H1 (cell line): ENCODE measurements at regions not wholly inside any gene's neighbourhood (a gene's known extent, or its start where the extent isn't known, plus 50 kb on each side); places are given as distances from the start of the nearest gene placed in this dataset.

Experiments
- CTCF ChIA-PET: fragments of 300-600 bp; sonication (Branson Sonifier 250); formaldehyde crosslinking; loops from one replicate; lab custom pipeline; 2021; ENCODE audit not compliant: partially characterized antibody; lab: Charles Lee
- POLR2A ChIA-PET: fragments of 300-600 bp; sonication (Branson Sonifier 250); formaldehyde crosslinking; loops from one replicate; lab custom pipeline; 2021; ENCODE audit warnings: inconsistent platforms; ENCODE audit not compliant: partially characterized antibody; lab: Charles Lee
- DNase-seq, 2 experiments: peaks; one replicate each; pipeline versions ENCODE4 v3.0.0 to v3.0.0-alpha.2; 2010 to 2022; ENCODE audit warnings: low spot score in 2 of 2, low read depth in 1 of 2, mixed read lengths in 1 of 2
- FAIRE-seq: peaks from 2 replicates; lab custom pipeline; 2011; peaks lifted over from hg19 to GRCh38; lab: Jason Lieb, UNC
- H2AFZ ChIP-seq: 2 replicates; pipeline ENCODE4 v1.8.1; 2012; ENCODE audit warnings: low read length, inconsistent platforms
- H2AK5ac ChIP-seq: 2 replicates; pipeline ENCODE4 v1.6.1; 2013; ENCODE audit warnings: low read depth, low read length
- H2BK120ac ChIP-seq: replicated peaks from 2 replicates; pipeline ENCODE3; 2013; ENCODE audit warnings: low read depth, low read length, inconsistent platforms
- H2BK12ac ChIP-seq: 2 replicates; pipeline ENCODE4 v1.6.1; 2013; ENCODE audit warnings: low read depth, low read length
- H2BK15ac ChIP-seq: 2 replicates; pipeline ENCODE4 v1.6.1; 2013; ENCODE audit warnings: low read length
- H2BK20ac ChIP-seq: 2 replicates; pipeline ENCODE4 v1.6.1; 2013; ENCODE audit warnings: low read length
- H2BK5ac ChIP-seq: 2 replicates; pipeline ENCODE4 v1.6.1; 2013; ENCODE audit warnings: low read depth, low read length
- H3K14ac ChIP-seq: 2 replicates; pipeline ENCODE4 v1.6.1; 2013; ENCODE audit warnings: inconsistent platforms; ENCODE audit not compliant: insufficient read length
- H3K18ac ChIP-seq: 2 replicates; pipeline ENCODE4 v1.6.1; 2013; ENCODE audit warnings: low read length; ENCODE audit errors: extremely low read depth
- H3K23ac ChIP-seq: 2 replicates; pipeline ENCODE4 v1.6.1; 2013; ENCODE audit warnings: inconsistent platforms; ENCODE audit not compliant: insufficient read length
- H3K23me2 ChIP-seq: 2 replicates; pipeline ENCODE4 v1.6.1; 2013; ENCODE audit warnings: low read depth, low read length
- H3K27ac ChIP-seq: 2 replicates; pipeline ENCODE4 v1.6.1; 2011; ENCODE audit warnings: low read depth, low read length, inconsistent platforms
- H3K27me3 ChIP-seq, 4 experiments: replicated peaks in 1 of 4; 1 replicate in 1 of 4; 2 replicates in 3 of 4; pipeline versions ENCODE4 v1.6.1 to v1.8.1; 2011 to 2013; ENCODE audit warnings: low read length in 3 of 4, mild to moderate bottlenecking in 3 of 4, inconsistent platforms in 2 of 4, mixed read lengths in 2 of 4, moderate library complexity in 1 of 4; ENCODE audit not compliant: control insufficient read depth in 3 of 4, insufficient read depth in 3 of 4; ENCODE audit errors: extremely low read depth in 1 of 4
- H3K36me3 ChIP-seq, 4 experiments: 2 replicates each; pipeline versions ENCODE4 v1.6.1 to v1.8.1; 2011 to 2013; ENCODE audit warnings: mild to moderate bottlenecking in 4 of 4, low read length in 3 of 4, moderate library complexity in 2 of 4, control low read depth in 1 of 4, inconsistent platforms in 1 of 4; ENCODE audit not compliant: insufficient read depth in 4 of 4, control insufficient read depth in 2 of 4
- H3K4ac ChIP-seq: replicated peaks from 2 replicates; pipeline ENCODE3; 2013; ENCODE audit warnings: low read length, low read depth, mixed read lengths, inconsistent platforms; ENCODE audit not compliant: insufficient read length
- H3K4me1 ChIP-seq, 4 experiments: replicated peaks in 1 of 4; 1 replicate in 1 of 4; 2 replicates in 3 of 4; pipeline versions ENCODE4 v1.6.1 to v1.8.1; 2011 to 2013; ENCODE audit warnings: low read length in 3 of 4, inconsistent platforms in 2 of 4, mixed read lengths in 1 of 4; ENCODE audit not compliant: insufficient read depth in 4 of 4, control insufficient read depth in 3 of 4
- H3K4me2 ChIP-seq, 2 experiments: 2 replicates each; pipeline versions ENCODE4 v1.6.1 to v1.8.1; 2011 to 2013; ENCODE audit warnings: low read depth in 2 of 2, low read length in 2 of 2, control low read depth in 1 of 2, inconsistent platforms in 1 of 2, mild to moderate bottlenecking in 1 of 2; ENCODE audit not compliant: insufficient read depth in 1 of 2
- H3K4me3 ChIP-seq, 4 experiments: fragments of 200-600, 300-600 bp in 1 of 4; sonication (generic), shearing (Covaris generic), sonication (Bioruptor Twin) in 1 of 4; 2 replicates each; pipeline versions ENCODE4 v1.5.1 to v1.8.1; 2011 to 2016; ENCODE audit warnings: low read length in 4 of 4, low read depth in 3 of 4, control low read depth in 2 of 4, inconsistent platforms in 2 of 4, mild to moderate bottlenecking in 2 of 4, mixed read lengths in 1 of 4, moderate library complexity in 1 of 4; ENCODE audit not compliant: insufficient read depth in 2 of 4; ENCODE audit errors: extremely low read depth in 1 of 4
- H3K56ac ChIP-seq: replicated peaks from 2 replicates; pipeline ENCODE3; 2013; ENCODE audit warnings: low read depth, mild to moderate bottlenecking, mixed read lengths, low read length, inconsistent platforms; ENCODE audit not compliant: insufficient read length
- H3K79me1 ChIP-seq: 2 replicates; pipeline ENCODE4 v1.6.1; 2013; ENCODE audit warnings: low read depth, low read length, control low read depth
- H3K79me2 ChIP-seq, 2 experiments: 2 replicates each; pipeline versions ENCODE4 v1.6.1 to v1.8.1; 2012 to 2013; ENCODE audit warnings: low read length in 2 of 2, mild to moderate bottlenecking in 2 of 2, inconsistent platforms in 1 of 2; ENCODE audit not compliant: insufficient read depth in 2 of 2, control insufficient read depth in 1 of 2
- H3K9ac ChIP-seq, 4 experiments: replicated peaks in 1 of 4; 1 replicate in 1 of 4; 2 replicates in 3 of 4; pipeline versions ENCODE4 v1.6.1 to v1.8.1; 2011 to 2013; ENCODE audit warnings: low read depth in 3 of 4, low read length in 3 of 4, control low read depth in 2 of 4, mild to moderate bottlenecking in 2 of 4, moderate library complexity in 2 of 4, inconsistent platforms in 1 of 4; ENCODE audit errors: extremely low read depth in 1 of 4
- H3K9me3 ChIP-seq, 2 experiments: 2 replicates each; pipeline versions ENCODE4 v1.6.1 to v1.8.1; 2012 to 2013; ENCODE audit warnings: mild to moderate bottlenecking in 2 of 2, moderate library complexity in 2 of 2, control low read depth in 1 of 2, inconsistent platforms in 1 of 2, low read depth in 1 of 2, low read length in 1 of 2, mixed read lengths in 1 of 2; ENCODE audit not compliant: insufficient read depth in 2 of 2
- H4K20me1 ChIP-seq, 2 experiments: replicated peaks in 1 of 2; 2 replicates each; pipeline versions ENCODE3 to v1.8.1; 2011 to 2013; ENCODE audit warnings: inconsistent platforms in 2 of 2, low read length in 2 of 2, mild to moderate bottlenecking in 1 of 2; ENCODE audit not compliant: insufficient read depth in 2 of 2, control insufficient read depth in 1 of 2
- H4K5ac ChIP-seq: 2 replicates; pipeline ENCODE4 v1.6.1; 2013; ENCODE audit warnings: low read length, low read depth, mixed read lengths, inconsistent platforms; ENCODE audit not compliant: insufficient read length
- H4K8ac ChIP-seq: 2 replicates; pipeline ENCODE4 v1.8.0; 2013; ENCODE audit warnings: mild to moderate bottlenecking, moderate library complexity, low read length, inconsistent platforms; ENCODE audit not compliant: insufficient read depth; ENCODE audit errors: extremely low read depth
- H4K91ac ChIP-seq: replicated peaks from 2 replicates; pipeline ENCODE3; 2013; ENCODE audit warnings: low read length, mixed read lengths, inconsistent platforms; ENCODE audit not compliant: insufficient read length
- ASH2L ChIP-seq: fragments of 200-600, 300-600 bp; sonication (generic); IDR thresholded peaks from one replicate; pipeline ENCODE4 v1.7.1; 2017; ENCODE audit warnings: low read length
- BCL11A ChIP-seq, 2 experiments: IDR thresholded peaks; one replicate each; pipeline ENCODE4 v1.6.1; 2011; ENCODE audit warnings: low read depth in 2 of 2, low read length in 2 of 2, mild to moderate bottlenecking in 2 of 2
- CEBPB ChIP-seq: IDR thresholded peaks from 2 replicates; pipeline ENCODE4 v1.6.1; 2012; ENCODE audit warnings: low read depth, low read length
- EP300 ChIP-seq, 2 experiments: IDR thresholded peaks; 1 replicate in 1 of 2; 2 replicates in 1 of 2; pipeline ENCODE4 v1.6.1; 2011 to 2012; ENCODE audit warnings: low read depth in 2 of 2, low read length in 2 of 2, mild to moderate bottlenecking in 2 of 2, borderline replicate concordance in 1 of 2, inconsistent platforms in 1 of 2, moderate library complexity in 1 of 2
- JUN ChIP-seq: IDR thresholded peaks from 2 replicates; pipeline ENCODE4 v1.6.1; 2011; ENCODE audit warnings: low read depth, mild to moderate bottlenecking, improper control_type of control experiment, low read length
- JUND ChIP-seq: IDR thresholded peaks from 2 replicates; pipeline ENCODE4 v1.6.1; 2011; ENCODE audit warnings: mild to moderate bottlenecking, improper control_type of control experiment, low read length
- POLR2A ChIP-seq, 2 experiments: IDR thresholded peaks; 1 replicate in 1 of 2; 2 replicates in 1 of 2; pipeline ENCODE4 v1.6.1; 2011; ENCODE audit warnings: low read depth in 2 of 2, low read length in 2 of 2, mild to moderate bottlenecking in 2 of 2; ENCODE audit errors: control extremely low read depth in 1 of 2
- RBBP5 ChIP-seq: IDR thresholded peaks from 2 replicates; pipeline ENCODE4 v1.7.1; 2012; ENCODE audit warnings: low read depth, mild to moderate bottlenecking, inconsistent platforms, low read length, moderate library complexity, borderline replicate concordance
- SIX5 ChIP-seq: IDR thresholded peaks from 2 replicates; pipeline ENCODE4 v1.6.1; 2011; ENCODE audit warnings: mild to moderate bottlenecking, low read depth, low read length
- TEAD4 ChIP-seq: IDR thresholded peaks from 2 replicates; pipeline ENCODE4 v1.6.1; 2012; ENCODE audit warnings: low read depth, low read length, inconsistent platforms, mixed read lengths
- WGBS, 2 experiments: shearing (Covaris generic) in 1 of 2; methylation state at CpG; one replicate each; pipeline versions ENCODE4 v1.1.6 to v1.1.7; 2013 to 2015; ENCODE audit warnings: low lambda C conversion rate in 2 of 2, mixed read lengths in 2 of 2, inconsistent platforms in 1 of 2, low coverage in 1 of 2, missing lambda C conversion rate in 1 of 2; ENCODE audit not compliant: insufficient replicate concordance in 2 of 2, insufficient coverage in 1 of 2, insufficient read length in 1 of 2; ENCODE audit errors: extremely low coverage in 1 of 2, missing lambda C conversion rate in 1 of 2; 5-methylcytosine and 5-hydroxymethylcytosine counted together
- TF ChIP-seq, protein P1 (sequence below): IDR thresholded peaks from 2 replicates; pipeline ENCODE4 v1.6.1; 2012; ENCODE audit warnings: low read length, inconsistent platforms

DNA sequence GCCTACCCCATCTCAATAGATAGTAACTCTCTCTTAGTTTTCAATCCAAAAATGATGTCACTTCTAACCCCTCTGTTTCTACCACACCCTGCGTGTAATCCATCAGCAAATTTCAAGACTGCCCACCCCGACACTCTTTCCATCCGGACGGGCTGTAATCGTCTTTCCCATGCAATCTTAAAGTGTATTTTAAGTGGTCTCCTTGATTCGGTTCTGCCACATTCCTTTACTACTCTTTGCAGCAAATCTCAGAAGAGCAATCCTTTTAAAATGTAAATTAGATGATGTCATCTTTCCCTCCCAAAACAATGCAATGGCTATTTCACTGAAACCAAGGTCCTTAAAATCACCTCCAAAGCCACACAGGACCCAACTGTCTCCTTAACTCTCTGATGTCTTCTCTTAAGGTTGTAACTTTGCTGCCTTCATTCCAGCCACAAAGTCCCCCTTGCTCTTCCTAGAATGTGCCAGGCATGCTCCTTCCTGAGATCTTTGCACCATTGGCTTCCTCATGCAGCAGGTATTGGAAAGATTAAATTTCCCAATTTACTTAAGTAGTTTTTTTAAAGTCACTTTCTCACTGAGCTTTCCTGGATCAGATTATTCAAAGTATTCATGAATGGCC lies 932.5 kb upstream of the WWC1 start:
- no peaks in the 10 kb centered on the region for H3K9me3 ChIP-seq
- H3K27me3 ChIP-seq = no peaks in the 10 kb centered on the region
- peak overlapping the region; percentile 44 for H2BK120ac ChIP-seq
- H3K27ac ChIP-seq = peak overlapping the region; percentile 79
- no peak overlapping the region for H3K23ac ChIP-seq
- no peak overlapping the region for H3K4ac ChIP-seq
- POLR2A ChIA-PET = interaction anchor here (0.7 kb wide), 1 partner anchor 51 kb away, joined by 3 read pairs; no protein-coding TSS in a partner anchor
- H2AK5ac ChIP-seq = no peak overlapping the region
- no peaks in the 10 kb centered on the region for H4K20me1 ChIP-seq
- peak overlapping the region; percentile 79 for H3K18ac ChIP-seq
- H4K91ac ChIP-seq = peak overlapping the region; percentile 79
- H3K14ac ChIP-seq = no peak overlapping the region
- H3K56ac ChIP-seq = no peak overlapping the region
- peak overlapping the region in 3 of 4 experiments; percentile 31 to 49 (median 44); a peak in 4 of 7 replicates for H3K9ac ChIP-seq
- peak overlapping the region in 3 of 4 experiments; percentile 14 to 36 (median 16); a peak in 5 of 8 replicates for H3K4me3 ChIP-seq
- peak overlapping the region; percentile 86 for H2BK5ac ChIP-seq
- no peak overlapping the region for H4K8ac ChIP-seq
- peak overlapping the region; percentile 94; the same call in 1 of the 2 replicates for H2BK20ac ChIP-seq
- peaks cover 0 to 12% (median 10%) of the 10 kb centered on the region in 4 experiments; a peak in 4 of 7 replicates for H3K4me1 ChIP-seq
- H2BK12ac ChIP-seq = peak overlapping the region; percentile 91; the same call in 1 of the 2 replicates
- H3K36me3 ChIP-seq = no peaks in the 10 kb centered on the region
- CTCF ChIA-PET = interaction anchor here (0.7 to 1.0 kb wide), 3 partner anchors 9 to 20 kb away, joined by 3 to 5 read pairs (median 3); no protein-coding TSS in a partner anchor
- H4K5ac ChIP-seq = peak overlapping the region; percentile 83
- 16% methylated on average over 6 of the region's 6 CpGs; no CpG with 5 or more reads in 1 of the 2 experiments for WGBS, 2 experiments
- H3K23me2 ChIP-seq = peaks cover 5% of the 10 kb centered on the region; the same call in 1 of the 2 replicates
- DNase-seq = no peak
- no peaks in the 10 kb centered on the region for H3K79me2 ChIP-seq
- no peaks in the 10 kb centered on the region for H3K79me1 ChIP-seq
- H2AFZ ChIP-seq = peak overlapping the region; percentile 47; the same call in 1 of the 2 replicates
- FAIRE-seq = peak; percentile 76
- no peak overlapping the region for H2BK15ac ChIP-seq
- H3K4me2 ChIP-seq = peak overlapping the region; percentile 71 to 78
- TF ChIP-seq TEAD4 (no peak), RBBP5 (peak; percentile 99), JUN (peak; percentile 94), ASH2L (peak; percentile 98), POLR2A (IDR thresholded peaks at IDR 0.05; ENCODE audit: control extremely low read depth in 1 of 2, low read depth in 2 of 2, low read length in 2 of 2) (peak in 1 of 2 experiments; percentile 34; a peak in 1 of 3 replicates), SIX5 (no peak), CEBPB (peak; percentile 9; the same call in 1 of the 2 replicates), BCL11A (IDR thresholded peaks at IDR 0.05; ENCODE audit: low read depth in 2 of 2, low read length in 2 of 2) (no peak), JUND (peak; percentile 94), EP300 (IDR thresholded peaks at IDR 0.05; ENCODE audit: borderline replicate concordance in 1 of 2, low read depth in 2 of 2, low read length in 2 of 2) (0 out of 3 replicates have a peak, but pooled peaks of 1 of the 2 experiments have one; percentile 77)
- TF ChIP-seq, protein P1, sequence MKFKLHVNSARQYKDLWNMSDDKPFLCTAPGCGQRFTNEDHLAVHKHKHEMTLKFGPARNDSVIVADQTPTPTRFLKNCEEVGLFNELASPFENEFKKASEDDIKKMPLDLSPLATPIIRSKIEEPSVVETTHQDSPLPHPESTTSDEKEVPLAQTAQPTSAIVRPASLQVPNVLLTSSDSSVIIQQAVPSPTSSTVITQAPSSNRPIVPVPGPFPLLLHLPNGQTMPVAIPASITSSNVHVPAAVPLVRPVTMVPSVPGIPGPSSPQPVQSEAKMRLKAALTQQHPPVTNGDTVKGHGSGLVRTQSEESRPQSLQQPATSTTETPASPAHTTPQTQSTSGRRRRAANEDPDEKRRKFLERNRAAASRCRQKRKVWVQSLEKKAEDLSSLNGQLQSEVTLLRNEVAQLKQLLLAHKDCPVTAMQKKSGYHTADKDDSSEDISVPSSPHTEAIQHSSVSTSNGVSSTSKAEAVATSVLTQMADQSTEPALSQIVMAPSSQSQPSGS = peak; percentile 98
